ENCODE measurements at regions not wholly inside any gene's neighbourhood (a gene's known extent, or its start where the extent isn't known, plus 50 kb on each side); places are given as distances from the start of the nearest gene placed in this dataset.

DNA sequence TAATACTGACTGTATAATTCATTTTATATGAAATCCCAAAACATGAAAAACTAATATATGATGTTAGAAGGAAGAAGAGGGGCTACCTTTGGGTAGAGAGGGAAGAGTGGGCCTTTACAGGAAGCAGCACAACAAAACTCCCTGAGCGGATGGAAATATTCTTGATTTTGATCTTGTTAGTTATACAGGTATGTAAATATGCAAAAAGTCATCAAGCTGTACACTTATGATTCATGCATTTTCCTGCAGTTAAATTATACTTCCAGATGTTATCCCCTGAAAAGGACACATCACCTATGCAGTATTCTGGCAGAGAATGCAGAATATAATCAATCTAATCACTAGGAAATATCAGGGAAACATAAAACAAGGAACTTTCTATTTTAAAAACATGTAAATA, 249.4 kb upstream of the MGAT5 start:
- Histone ChIP-seq H3K9me3 (ENCODE audit: control extremely low read depth in 1 of 3, control insufficient read depth in 2 of 3, insufficient read depth in 1 of 3, low read length in 2 of 3) (no peaks in the 10 kb centered on the region), H3K4me3 (ENCODE audit: control extremely low read depth in 1 of 5, extremely low read depth in 1 of 5, insufficient read depth in 1 of 5, low read depth in 2 of 5, low read length in 4 of 5) (no peak overlapping the region), H3K4me1 (ENCODE audit: control insufficient read depth in 2 of 2, insufficient read depth in 2 of 2, low read length in 2 of 2) (peaks cover 0 to 3% of the 10 kb centered on the region in 2 donors), H2AFZ (ENCODE audit: insufficient read depth, low read depth, low read length, poor library complexity, severe bottlenecking) (no peak overlapping the region), H4K20me1 (ENCODE audit: control insufficient read depth, insufficient read depth, low read length, poor library complexity, severe bottlenecking) (no peaks in the 10 kb centered on the region), H3K27ac (ENCODE audit: low read length in 2 of 2) (no peak overlapping the region), H3K79me2 (ENCODE audit: control insufficient read depth, insufficient read depth, low read length) (no peaks in the 10 kb centered on the region), H3K4me2 (replicated peaks; ENCODE audit: low read depth, low read length, poor library complexity, severe bottlenecking) (no peak overlapping the region), H3K9ac (ENCODE audit: low read length) (no peak overlapping the region), H3K36me3 (replicated peaks in 1 of 2; ENCODE audit: control extremely low read depth in 1 of 2, control insufficient read depth in 1 of 2, extremely low read depth in 1 of 2, insufficient read depth in 2 of 2, low read length in 1 of 2) (no peaks in the 10 kb centered on the region), H3K27me3 (replicated peaks in 1 of 4; ENCODE audit: control extremely low read depth in 1 of 4, control insufficient read depth in 3 of 4, insufficient read depth in 4 of 4, low read length in 3 of 4) (peaks cover 0 to 5% (median 0%) of the 10 kb centered on the region in 4 experiments)
- TF ChIP-seq EZH2 (IDR thresholded peaks at IDR 0.05; ENCODE audit: borderline replicate concordance, insufficient read depth, low read depth, low read length, poor library complexity, severe bottlenecking) (no peak), CTCF (IDR thresholded peaks at IDR 0.05) (no peak)
- no CpG with 5 or more reads among the region's 1 CpG for WGBS (ENCODE audit: insufficient coverage)
- Mint-ChIP-seq H3K4me3 (no peak overlapping the region), H3K4me1 (peaks cover 2% of the 10 kb centered on the region), H3K27ac (no peak overlapping the region), H3K9me3 (ENCODE audit: insufficient read depth) (no peaks in the 10 kb centered on the region), H3K27me3 (peaks cover 10% of the 10 kb centered on the region)
- intact Hi-C loops (cut with micrococcal nuclease) = no loop called here
- DNase-seq = no peak
- ATAC-seq (ENCODE audit: low read depth) = no peak
- POLR2A ChIA-PET = no interaction called here
- CTCF ChIA-PET = no interaction called here

- no peaks in the 10 kb centered on the region for H3K4me1 ChIP-seq (ENCODE audit: control insufficient read depth in 2 of 2, insufficient read depth in 2 of 2, low read length in 2 of 2)
- H3K9me3 ChIP-seq (ENCODE audit: control extremely low read depth in 1 of 3, control insufficient read depth in 2 of 3, insufficient read depth in 1 of 3, low read length in 2 of 3) = no peaks in the 10 kb centered on the region
- H4K20me1 ChIP-seq (ENCODE audit: control insufficient read depth, insufficient read depth, low read length, poor library complexity, severe bottlenecking) = no peaks in the 10 kb centered on the region
- ChIA-PET POLR2A (no interaction called here), CTCF (no interaction called here)
- Mint-ChIP-seq H3K9me3 (ENCODE audit: insufficient read depth) (no peaks in the 10 kb centered on the region), H3K4me1 (no peaks in the 10 kb centered on the region), H3K27ac (no peak overlapping the region), H3K4me3 (no peak overlapping the region), H3K27me3 (peaks cover 6% of the 10 kb centered on the region)
- no peak overlapping the region for H3K9ac ChIP-seq (ENCODE audit: low read length)
- intact Hi-C loops (cut with micrococcal nuclease) = no loop called here
- no peaks in the 10 kb centered on the region for H3K36me3 ChIP-seq (replicated peaks in 1 of 2; ENCODE audit: control extremely low read depth in 1 of 2, control insufficient read depth in 1 of 2, extremely low read depth in 1 of 2, insufficient read depth in 2 of 2, low read length in 1 of 2)
- no peak for TF ChIP-seq CTCF (IDR thresholded peaks at IDR 0.05)
- TF ChIP-seq EZH2 (IDR thresholded peaks at IDR 0.05; ENCODE audit: borderline replicate concordance, insufficient read depth, low read depth, low read length, poor library complexity, severe bottlenecking) = no peak
- ATAC-seq (ENCODE audit: low read depth) (no peak), DNase-seq (no peak)
- H3K4me3 ChIP-seq (ENCODE audit: control extremely low read depth in 1 of 5, extremely low read depth in 1 of 5, insufficient read depth in 1 of 5, low read depth in 2 of 5, low read length in 4 of 5) = no peak overlapping the region
- no peak overlapping the region for H3K27ac ChIP-seq (ENCODE audit: low read length in 2 of 2)
- no peak overlapping the region for H2AFZ ChIP-seq (ENCODE audit: insufficient read depth, low read depth, low read length, poor library complexity, severe bottlenecking)
- H3K27me3 ChIP-seq (replicated peaks in 1 of 4; ENCODE audit: control extremely low read depth in 1 of 4, control insufficient read depth in 3 of 4, insufficient read depth in 4 of 4, low read length in 3 of 4) = no peaks in the 10 kb centered on the region
- no CpG with 5 or more reads among the region's 1 CpG for WGBS (ENCODE audit: insufficient coverage)
- no peaks in the 10 kb centered on the region for H3K79me2 ChIP-seq (ENCODE audit: control insufficient read depth, insufficient read depth, low read length)
- no peak overlapping the region for H3K4me2 ChIP-seq (replicated peaks; ENCODE audit: low read depth, low read length, poor library complexity, severe bottlenecking)
Measured at GRCh38 chr2:134008837-134009236, 245.0 kb upstream of the MGAT5 start.
